Breast epithelium (tissue), 3 donors: ENCODE measurements at regions not wholly inside any gene's neighbourhood (a gene's known extent, or its start where the extent isn't known, plus 50 kb on each side); places are given as distances from the start of the nearest gene placed in this dataset.

Experiments
- POLR2A ChIP-seq: fragments of 450-650 bp; IDR thresholded peaks from one replicate; pipeline ENCODE4 v1.6.1; 2016; ENCODE audit warnings: antibody characterized with exemption, mild to moderate bottlenecking, moderate library complexity
- POLR2AphosphoS5 ChIP-seq, 3 donors: sonication (generic); formaldehyde crosslinking; IDR thresholded peaks; one replicate each; pipeline ENCODE4 v1.6.1; 2017; ENCODE audit warnings: antibody characterized with exemption in 3 of 3
- TF ChIP-seq, protein P1 (sequence below), 3 donors: fragments of 450-650 bp; IDR thresholded peaks; one replicate each; pipeline ENCODE4 v1.5.1; 2016 to 2017; ENCODE audit warnings: antibody characterized with exemption in 3 of 3, mild to moderate bottlenecking in 3 of 3, moderate library complexity in 3 of 3

DNA sequence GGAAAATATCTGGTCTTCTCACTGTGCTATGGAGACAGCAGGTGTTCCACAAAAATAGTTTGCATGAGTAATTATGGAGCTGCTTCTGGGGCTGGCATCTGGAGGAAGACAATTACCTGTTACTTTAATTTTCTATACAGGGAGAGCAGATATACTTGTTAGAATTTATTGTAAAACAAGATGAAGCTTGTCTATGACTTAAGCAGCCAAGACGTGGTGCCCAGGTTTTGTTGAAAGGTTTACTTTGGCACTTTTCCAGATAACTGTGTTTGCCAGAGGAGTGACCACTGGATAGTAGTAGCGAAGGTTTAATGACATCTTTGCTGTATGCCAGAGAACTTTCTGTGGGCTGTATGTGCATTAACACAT, 134.5 kb upstream of the KL start:
- TF ChIP-seq, protein P1, sequence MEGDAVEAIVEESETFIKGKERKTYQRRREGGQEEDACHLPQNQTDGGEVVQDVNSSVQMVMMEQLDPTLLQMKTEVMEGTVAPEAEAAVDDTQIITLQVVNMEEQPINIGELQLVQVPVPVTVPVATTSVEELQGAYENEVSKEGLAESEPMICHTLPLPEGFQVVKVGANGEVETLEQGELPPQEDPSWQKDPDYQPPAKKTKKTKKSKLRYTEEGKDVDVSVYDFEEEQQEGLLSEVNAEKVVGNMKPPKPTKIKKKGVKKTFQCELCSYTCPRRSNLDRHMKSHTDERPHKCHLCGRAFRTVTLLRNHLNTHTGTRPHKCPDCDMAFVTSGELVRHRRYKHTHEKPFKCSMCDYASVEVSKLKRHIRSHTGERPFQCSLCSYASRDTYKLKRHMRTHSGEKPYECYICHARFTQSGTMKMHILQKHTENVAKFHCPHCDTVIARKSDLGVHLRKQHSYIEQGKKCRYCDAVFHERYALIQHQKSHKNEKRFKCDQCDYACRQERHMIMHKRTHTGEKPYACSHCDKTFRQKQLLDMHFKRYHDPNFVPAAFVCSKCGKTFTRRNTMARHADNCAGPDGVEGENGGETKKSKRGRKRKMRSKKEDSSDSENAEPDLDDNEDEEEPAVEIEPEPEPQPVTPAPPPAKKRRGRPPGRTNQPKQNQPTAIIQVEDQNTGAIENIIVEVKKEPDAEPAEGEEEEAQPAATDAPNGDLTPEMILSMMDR (IDR thresholded peaks at IDR 0.05): no peak
- TF ChIP-seq POLR2AphosphoS5 (IDR thresholded peaks at IDR 0.05): no peak
- TF ChIP-seq POLR2A: no peak
